ENCODE measurements at regions not wholly inside any gene's neighbourhood (a gene's known extent, or its start where the extent isn't known, plus 50 kb on each side); places are given as distances from the start of the nearest gene placed in this dataset.

GRCh38 chr13:40251343-40252032 is 415.0 kb downstream of the FOXO1 start:
- Histone ChIP-seq H3K9me3 (peaks cover 0 to 11% (median 0%) of the 10 kb centered on the region in 8 donors), H3K36me3 (no peaks in the 10 kb centered on the region), H3K27me3 (replicated peaks in 1 of 7) (no peaks in the 10 kb centered on the region), H3K4me1 (peaks cover 0 to 15% (median 8%) of the 10 kb centered on the region in 6 donors), H3K27ac (peak overlapping the region in 3 of 8 donors; percentile 13 to 33 (median 20)), H3K4me3 (no peak overlapping the region)
- TF ChIP-seq POLR2A (IDR thresholded peaks at IDR 0.05): no peak
- no peak for DNase-seq
- WGBS, 5 donors: 22 to 87% (median 50%) methylated on average over 1 of the region's 1 CpG
- intact Hi-C loops (cut with DNase I; ENCODE audit: low total_unique reads): no loop called here

GRCh38 chr13:40252241-40252640 is 414.2 kb downstream of the FOXO1 start:
- 91 to 97% (median 95%) methylated on average over 3 of the region's 3 CpGs for WGBS, 5 donors
- no peak overlapping the region for H3K4me3 ChIP-seq

GRCh38 chr13:40252676-40253075 is 413.8 kb downstream of the FOXO1 start:
- H3K27ac ChIP-seq: no peak overlapping the region
- no peak overlapping the region for H3K4me3 ChIP-seq
- 52 to 64% (median 58%) methylated on average over 3 of the region's 3 CpGs for WGBS, 5 donors
- H3K9me3 ChIP-seq: peaks cover 0 to 11% (median 0%) of the 10 kb centered on the region in 8 donors
- TF ChIP-seq CTCF (IDR thresholded peaks at IDR 0.05 in 8 of 11, conservative IDR thresholded peaks at IDR 0.05 in 3 of 11) (no peak), POLR2AphosphoS5 (IDR thresholded peaks at IDR 0.05) (no peak), POLR2A (IDR thresholded peaks at IDR 0.05) (no peak)
- DNase-seq: no peak
- H3K27me3 ChIP-seq (replicated peaks in 1 of 7): no peaks in the 10 kb centered on the region
- H3K36me3 ChIP-seq: no peaks in the 10 kb centered on the region
- H3K4me1 ChIP-seq: peaks cover 0 to 15% (median 8%) of the 10 kb centered on the region in 6 donors
- intact Hi-C loops (cut with DNase I; ENCODE audit: low total_unique reads): no loop called here

More at GRCh38 chr13:40252241-40252640, 414.2 kb downstream of the FOXO1 start:
- DNase-seq: no peak
- H3K9me3 ChIP-seq: peaks cover 0 to 11% (median 0%) of the 10 kb centered on the region in 8 donors
- H3K4me1 ChIP-seq: peaks cover 0 to 15% (median 8%) of the 10 kb centered on the region in 6 donors
- H3K36me3 ChIP-seq: no peaks in the 10 kb centered on the region
- no peak for TF ChIP-seq CTCF (IDR thresholded peaks at IDR 0.05 in 8 of 11, conservative IDR thresholded peaks at IDR 0.05 in 3 of 11)
- TF ChIP-seq POLR2AphosphoS5 (IDR thresholded peaks at IDR 0.05): no peak
- no peak for TF ChIP-seq POLR2A (IDR thresholded peaks at IDR 0.05)
- intact Hi-C loops (cut with DNase I; ENCODE audit: low total_unique reads): no loop called here
- H3K27me3 ChIP-seq (replicated peaks in 1 of 7): no peaks in the 10 kb centered on the region
- H3K27ac ChIP-seq: no peak overlapping the region

GRCh38 chr13:40254394-40254793 is 412.0 kb downstream of the FOXO1 start:
- no peak for DNase-seq
- 94 to 100% (median 97%) methylated on average over 2 of the region's 2 CpGs for WGBS, 5 donors
- no peaks in the 10 kb centered on the region for H3K36me3 ChIP-seq
- H3K9me3 ChIP-seq: peaks cover 0 to 5% (median 0%) of the 10 kb centered on the region in 8 donors
- TF ChIP-seq POLR2AphosphoS5 (IDR thresholded peaks at IDR 0.05) (no peak), POLR2A (IDR thresholded peaks at IDR 0.05) (no peak), CTCF (IDR thresholded peaks at IDR 0.05 in 8 of 11, conservative IDR thresholded peaks at IDR 0.05 in 3 of 11) (no peak)
- intact Hi-C loops (cut with DNase I; ENCODE audit: low total_unique reads): no loop called here
- H3K4me1 ChIP-seq: peaks cover 0 to 15% (median 8%) of the 10 kb centered on the region in 6 donors
- H3K27me3 ChIP-seq (replicated peaks in 1 of 7): no peaks in the 10 kb centered on the region
- H3K27ac ChIP-seq: no peak overlapping the region
- H3K4me3 ChIP-seq: no peak overlapping the region
